ENCODE measurements at regions not wholly inside any gene's neighbourhood (a gene's known extent, or its start where the extent isn't known, plus 50 kb on each side); places are given as distances from the start of the nearest gene placed in this dataset.

DNA sequence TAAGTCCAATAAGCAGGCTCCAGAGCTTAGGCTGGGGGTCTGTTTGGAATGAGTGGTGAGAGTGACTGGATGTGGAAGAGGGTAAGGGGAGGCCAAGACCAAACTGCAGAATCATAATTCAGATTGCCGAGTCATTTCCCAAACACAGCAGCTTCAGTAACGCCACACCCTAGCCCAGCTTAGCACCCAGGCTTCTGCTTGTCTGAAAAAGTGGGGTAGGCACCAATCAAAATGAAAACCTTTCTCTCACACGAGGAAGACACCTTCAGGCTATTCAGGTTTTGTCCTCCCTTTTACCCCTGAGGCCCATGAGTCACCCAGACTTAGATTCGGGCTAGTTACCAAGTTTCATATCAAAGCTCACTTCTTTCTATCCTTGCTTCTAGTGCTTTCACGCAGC, 306.1 kb downstream of the DAD1 start:
- Histone ChIP-seq H3K4me2 (ENCODE audit: insufficient read depth in 1 of 2, low read depth in 2 of 2, low read length in 2 of 2) (no peak overlapping the region), H3K36me3 (ENCODE audit: control insufficient read depth in 2 of 4, insufficient read depth in 4 of 4, low read length in 3 of 4) (no peaks in the 10 kb centered on the region), H2AFZ (ENCODE audit: low read length) (peak overlapping the region; percentile 56), H3K23me2 (ENCODE audit: low read depth, low read length) (no peaks in the 10 kb centered on the region), H2BK20ac (ENCODE audit: low read length) (no peak overlapping the region), H4K8ac (ENCODE audit: extremely low read depth, insufficient read depth, low read length) (no peak overlapping the region), H3K9ac (replicated peaks in 1 of 4; ENCODE audit: extremely low read depth in 1 of 4, low read depth in 3 of 4, low read length in 3 of 4) (no peak overlapping the region), H3K79me2 (ENCODE audit: control insufficient read depth in 1 of 2, insufficient read depth in 2 of 2, low read length in 2 of 2) (no peaks in the 10 kb centered on the region), H3K18ac (ENCODE audit: extremely low read depth, low read length) (no peak overlapping the region), H2BK5ac (ENCODE audit: low read depth, low read length) (no peak overlapping the region), H3K4ac (replicated peaks; ENCODE audit: insufficient read length, low read depth, low read length) (no peak overlapping the region), H3K4me3 (ENCODE audit: extremely low read depth in 1 of 4, insufficient read depth in 2 of 4, low read depth in 3 of 4, low read length in 4 of 4) (no peak overlapping the region), H3K4me1 (replicated peaks in 1 of 4; ENCODE audit: control insufficient read depth in 3 of 4, insufficient read depth in 4 of 4, low read length in 3 of 4) (peaks cover 0 to 3% (median 0%) of the 10 kb centered on the region in 4 experiments; a peak in 1 of 7 replicates), H4K91ac (replicated peaks; ENCODE audit: insufficient read length, low read length) (no peak overlapping the region), H4K5ac (ENCODE audit: insufficient read length, low read depth, low read length) (no peak overlapping the region), H3K9me3 (ENCODE audit: insufficient read depth in 2 of 2, low read depth in 1 of 2, low read length in 1 of 2) (no peaks in the 10 kb centered on the region), H2BK120ac (replicated peaks; ENCODE audit: low read depth, low read length) (no peak overlapping the region), H2BK15ac (ENCODE audit: low read length) (no peak overlapping the region), H3K23ac (ENCODE audit: insufficient read length) (no peak overlapping the region), H2BK12ac (ENCODE audit: low read depth, low read length) (no peak overlapping the region; the same call in 1 of the 2 replicates), H4K20me1 (replicated peaks in 1 of 2; ENCODE audit: control insufficient read depth in 1 of 2, insufficient read depth in 2 of 2, low read length in 2 of 2) (no peaks in the 10 kb centered on the region), H3K79me1 (ENCODE audit: low read depth, low read length) (no peaks in the 10 kb centered on the region), H3K14ac (ENCODE audit: insufficient read length) (no peak overlapping the region), H2AK5ac (ENCODE audit: low read depth, low read length) (no peak overlapping the region), H3K27me3 (replicated peaks in 1 of 4; ENCODE audit: control insufficient read depth in 3 of 4, extremely low read depth in 1 of 4, insufficient read depth in 3 of 4, low read length in 3 of 4) (no peaks in the 10 kb centered on the region), H3K27ac (ENCODE audit: low read depth, low read length) (no peak overlapping the region), H3K56ac (replicated peaks; ENCODE audit: insufficient read length, low read depth, low read length) (no peak overlapping the region)
- FAIRE-seq (no peak), DNase-seq (ENCODE audit: low read depth in 1 of 2, low spot score in 2 of 2) (no peak)
- CTCF ChIA-PET (ENCODE audit: partially characterized antibody), result interaction anchor here (0.6 to 1.8 kb wide), 7 partner anchors 9 to 171 kb away, joined by 3 to 7 read pairs (median 4); no protein-coding TSS in a partner anchor
- TF ChIP-seq CHD1 (IDR thresholded peaks at IDR 0.05; ENCODE audit: low read depth, low read length) (no peak), CTBP2 (IDR thresholded peaks at IDR 0.05; ENCODE audit: borderline replicate concordance, insufficient read depth, insufficient read length, low read length) (no peak)
- 88% methylated on average over 5 of the region's 5 CpGs; no CpG with 5 or more reads in 1 of the 2 experiments for WGBS, 2 experiments (ENCODE audit: extremely low coverage in 1 of 2, insufficient coverage in 1 of 2, insufficient read length in 1 of 2, insufficient replicate concordance in 2 of 2, low coverage in 1 of 2, low lambda C conversion rate in 2 of 2, missing lambda C conversion rate in 1 of 2)
- POLR2A ChIA-PET (ENCODE audit: partially characterized antibody), result no interaction called here
